Peyer's patch (tissue), 4 donors: ENCODE measurements at regions not wholly inside any gene's neighbourhood (a gene's known extent, or its start where the extent isn't known, plus 50 kb on each side); places are given as distances from the start of the nearest gene placed in this dataset.
"Not testable (repeated sequence)": the region's sequence is repeated elsewhere in the genome, so short reads cannot be mapped to it uniquely, and the experiment has no call there.

Experiments
- DNase-seq, 3 donors: peaks; one replicate each; pipeline ENCODE4 v3.0.0-alpha.2; 2017 to 2019
- H3K27ac ChIP-seq, 4 donors: fragments of 200-600 bp; sonication (generic); one replicate each; pipeline ENCODE4 v1.5.1; 2016 to 2019
- H3K27me3 ChIP-seq, 2 donors: fragments of 200-600 bp; sonication (generic); one replicate each; pipeline ENCODE4 v1.5.1; 2019
- H3K36me3 ChIP-seq, 3 donors: fragments of 200-600 bp; sonication (generic); one replicate each; pipeline ENCODE4 v1.5.1; 2016 to 2019
- H3K4me1 ChIP-seq, 4 donors: fragments of 200-600 bp; sonication (generic); one replicate each; pipeline ENCODE4 v1.5.1; 2016 to 2019
- H3K4me3 ChIP-seq, 4 donors: fragments of 200-600 bp; sonication (generic); 1 replicate in 3 of 4; 2 replicates in 1 of 4; pipeline ENCODE4 v1.5.1; 2016 to 2019; ENCODE audit warnings: mild to moderate bottlenecking in 1 of 4
- H3K9me3 ChIP-seq, 4 donors: fragments of 200-600 bp; sonication (generic); one replicate each; pipeline ENCODE4 v1.5.1; 2016 to 2019; ENCODE audit warnings: mild to moderate bottlenecking in 1 of 4
- POLR2A ChIP-seq, 2 donors: fragments of 450-650 bp; IDR thresholded peaks; one replicate each; pipeline ENCODE4 v1.5.1; 2017; ENCODE audit warnings: antibody characterized with exemption in 2 of 2, mild to moderate bottlenecking in 2 of 2, moderate library complexity in 2 of 2
- TF ChIP-seq, protein P1 (sequence below), 6 experiments: fragments of 450-650 bp in 4 of 6; fragments of 200-600 bp in 2 of 6; sonication (generic) in 1 of 6; IDR thresholded peaks; one replicate each; pipeline ENCODE4 v1.5.1; 2017 to 2019; ENCODE audit warnings: antibody characterized with exemption in 6 of 6, mild to moderate bottlenecking in 3 of 6, moderate library complexity in 1 of 6

DNA sequence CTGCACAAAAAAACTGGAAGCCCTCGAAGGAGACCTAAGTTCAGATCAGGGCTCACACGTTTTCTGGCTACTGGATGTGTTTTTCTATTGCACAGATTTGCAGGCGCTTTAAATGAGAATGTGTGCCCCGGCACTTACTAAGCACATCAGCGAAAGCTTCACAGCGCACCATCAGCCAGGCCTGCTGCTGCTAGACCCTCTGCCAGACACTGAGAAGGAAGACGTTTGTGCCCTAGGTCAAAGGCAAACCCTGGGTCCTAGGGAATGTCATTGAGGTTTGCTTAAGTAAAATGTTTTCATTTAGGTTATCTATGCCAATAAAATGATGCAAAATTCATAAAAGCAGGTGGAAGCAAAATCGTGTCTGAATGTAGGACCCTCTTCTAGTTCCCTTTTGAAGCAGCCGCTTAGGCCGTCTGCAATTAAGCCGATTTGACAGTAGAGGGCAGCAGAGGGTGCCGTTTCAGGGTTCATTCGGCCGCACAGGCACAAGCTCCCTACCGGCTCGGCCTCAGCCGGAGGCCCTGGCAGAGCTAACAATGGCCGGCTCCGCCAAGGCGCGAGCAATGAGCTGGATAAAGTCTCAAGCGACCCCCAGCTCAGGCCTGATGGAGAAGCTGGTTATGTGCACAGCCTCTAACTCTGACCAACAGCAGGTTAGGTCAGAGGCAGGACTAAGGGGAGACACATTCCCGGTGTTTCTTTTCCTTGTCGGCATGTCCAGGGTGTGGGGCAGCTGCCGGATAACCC lies 107.2 kb upstream of the FOXA2 start:
- TF ChIP-seq, protein P1, sequence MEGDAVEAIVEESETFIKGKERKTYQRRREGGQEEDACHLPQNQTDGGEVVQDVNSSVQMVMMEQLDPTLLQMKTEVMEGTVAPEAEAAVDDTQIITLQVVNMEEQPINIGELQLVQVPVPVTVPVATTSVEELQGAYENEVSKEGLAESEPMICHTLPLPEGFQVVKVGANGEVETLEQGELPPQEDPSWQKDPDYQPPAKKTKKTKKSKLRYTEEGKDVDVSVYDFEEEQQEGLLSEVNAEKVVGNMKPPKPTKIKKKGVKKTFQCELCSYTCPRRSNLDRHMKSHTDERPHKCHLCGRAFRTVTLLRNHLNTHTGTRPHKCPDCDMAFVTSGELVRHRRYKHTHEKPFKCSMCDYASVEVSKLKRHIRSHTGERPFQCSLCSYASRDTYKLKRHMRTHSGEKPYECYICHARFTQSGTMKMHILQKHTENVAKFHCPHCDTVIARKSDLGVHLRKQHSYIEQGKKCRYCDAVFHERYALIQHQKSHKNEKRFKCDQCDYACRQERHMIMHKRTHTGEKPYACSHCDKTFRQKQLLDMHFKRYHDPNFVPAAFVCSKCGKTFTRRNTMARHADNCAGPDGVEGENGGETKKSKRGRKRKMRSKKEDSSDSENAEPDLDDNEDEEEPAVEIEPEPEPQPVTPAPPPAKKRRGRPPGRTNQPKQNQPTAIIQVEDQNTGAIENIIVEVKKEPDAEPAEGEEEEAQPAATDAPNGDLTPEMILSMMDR (IDR thresholded peaks at IDR 0.05) = peak in 5 of 6 experiments; percentile 52 to 88 (median 83)
- no peak for TF ChIP-seq POLR2A (IDR thresholded peaks at IDR 0.05)
- DNase-seq = peak; percentile 27 to 80 (median 66)
- Histone ChIP-seq H3K36me3 (no peaks in the 10 kb centered on the region), H3K4me3 (no peak overlapping the region), H3K27ac (no peak overlapping the region), H3K27me3 (no peaks in the 10 kb centered on the region), H3K9me3 (no peaks in the 10 kb centered on the region), H3K4me1 (no peaks in the 10 kb centered on the region)

DNA sequence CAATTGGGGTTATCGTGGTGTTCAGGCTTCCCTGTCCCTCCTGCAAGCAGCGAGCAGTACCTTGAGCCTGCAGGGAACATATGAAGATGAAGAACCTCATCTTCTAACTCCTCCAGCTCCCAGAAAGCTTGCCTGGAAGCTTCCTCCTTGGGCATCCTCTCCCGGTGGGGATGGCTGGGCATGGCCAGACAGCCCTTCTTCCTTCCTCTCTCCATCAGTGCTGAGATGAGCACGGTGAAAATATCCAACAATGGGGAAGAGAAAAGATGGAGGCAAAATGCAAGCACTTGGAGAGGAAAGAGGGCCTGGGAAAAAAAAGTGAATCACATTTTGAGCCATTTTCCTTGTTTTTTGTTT lies 107.7 kb upstream of the FOXA2 start:
- H3K27ac ChIP-seq = no peak overlapping the region

DNA sequence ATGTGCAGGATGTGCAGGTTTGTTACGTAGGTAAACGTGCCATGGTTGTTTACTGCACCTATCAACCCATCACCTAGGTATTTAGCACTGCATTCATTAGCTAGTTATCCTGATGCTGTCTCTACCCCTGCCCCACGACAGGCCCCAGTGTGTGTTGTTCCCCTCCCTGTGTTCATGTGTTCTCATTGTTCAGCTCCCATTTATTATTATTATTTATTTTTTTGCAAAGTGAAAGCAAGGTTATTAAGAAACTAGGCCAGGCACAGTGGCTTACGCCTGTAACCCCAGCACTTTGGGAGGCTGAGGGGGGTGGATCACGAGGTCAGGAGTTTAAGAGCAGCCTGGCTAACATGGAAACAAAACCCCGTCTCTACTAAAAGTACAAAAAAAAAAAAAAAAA lies 108.2 kb upstream of the FOXA2 start:
- not testable (repeated sequence) for H3K36me3 ChIP-seq, DNase-seq, H3K4me3 ChIP-seq, H3K4me1 ChIP-seq, H3K27ac ChIP-seq, H3K9me3 ChIP-seq, H3K27me3 ChIP-seq

More for the DNA sequence above, 107.7 kb upstream of the FOXA2 start:
- DNase-seq = no peak
- Histone ChIP-seq H3K4me1 (no peaks in the 10 kb centered on the region), H3K9me3 (no peaks in the 10 kb centered on the region), H3K27me3 (no peaks in the 10 kb centered on the region), H3K4me3 (no peak overlapping the region), H3K36me3 (no peaks in the 10 kb centered on the region)
- TF ChIP-seq, protein P1 (IDR thresholded peaks at IDR 0.05) = no peak
- TF ChIP-seq POLR2A (IDR thresholded peaks at IDR 0.05) = no peak

DNA sequence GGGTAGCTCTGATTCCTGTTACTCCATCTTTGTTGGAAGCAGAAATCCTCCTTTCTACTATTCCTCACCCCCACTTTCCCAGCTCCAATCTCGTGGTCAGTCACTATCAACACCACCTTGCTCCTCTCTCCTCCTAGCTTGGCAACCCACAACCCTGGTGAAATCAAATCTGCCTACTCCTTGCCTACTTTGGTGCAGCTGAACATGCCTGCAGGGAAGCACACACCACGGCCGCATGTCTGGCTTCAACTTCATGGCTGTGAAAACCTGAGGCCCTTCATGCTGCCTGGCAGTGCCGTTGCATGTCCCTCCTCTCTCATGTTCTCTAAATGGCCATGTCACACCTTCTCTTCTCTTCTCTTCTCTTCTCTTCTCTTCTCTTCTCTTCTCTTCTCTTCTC lies 112.4 kb upstream of the FOXA2 start:
- TF ChIP-seq, protein P1 (IDR thresholded peaks at IDR 0.05) = no peak
- no peak for TF ChIP-seq POLR2A (IDR thresholded peaks at IDR 0.05)

DNA sequence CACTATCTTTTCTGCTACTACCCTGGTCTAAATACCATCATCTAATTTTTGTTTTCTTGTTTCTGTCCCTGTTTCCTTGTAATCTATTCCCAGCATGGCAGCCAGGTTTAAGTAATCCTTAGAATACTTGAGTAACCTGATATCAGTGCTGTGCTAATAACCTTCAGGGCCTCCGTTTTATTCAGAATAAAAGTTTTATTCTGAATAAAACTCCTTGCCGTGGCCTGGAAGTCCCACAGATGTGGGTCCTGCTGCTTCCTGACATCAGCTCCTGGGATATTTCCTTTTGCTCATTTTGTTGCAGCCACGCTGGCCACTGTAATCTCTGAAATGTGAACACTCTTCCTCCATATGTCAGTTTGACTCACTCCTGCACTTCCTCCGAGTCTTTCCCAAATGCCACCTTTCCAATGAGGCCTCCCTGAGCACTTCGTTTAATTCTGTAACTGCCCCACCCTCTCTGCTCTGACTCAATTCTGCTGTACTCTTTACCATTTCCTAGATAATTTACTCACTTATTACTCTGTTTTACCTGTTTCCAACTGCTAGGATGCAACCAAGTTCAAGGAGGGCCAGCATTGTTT lies 114.0 kb upstream of the FOXA2 start:
- Histone ChIP-seq H3K4me1 (no peaks in the 10 kb centered on the region), H3K9me3 (no peaks in the 10 kb centered on the region), H3K36me3 (no peaks in the 10 kb centered on the region), H3K27me3 (no peaks in the 10 kb centered on the region), H3K4me3 (no peak overlapping the region), H3K27ac (no peak overlapping the region)
- no peak for DNase-seq
- no peak for TF ChIP-seq POLR2A (IDR thresholded peaks at IDR 0.05)
- TF ChIP-seq, protein P1 (IDR thresholded peaks at IDR 0.05) = no peak

More for the DNA sequence above, 112.4 kb upstream of the FOXA2 start:
- Histone ChIP-seq H3K36me3 (no peaks in the 10 kb centered on the region), H3K9me3 (no peaks in the 10 kb centered on the region), H3K4me1 (no peaks in the 10 kb centered on the region), H3K27me3 (no peaks in the 10 kb centered on the region), H3K4me3 (no peak overlapping the region), H3K27ac (no peak overlapping the region)
- no peak for DNase-seq

DNA sequence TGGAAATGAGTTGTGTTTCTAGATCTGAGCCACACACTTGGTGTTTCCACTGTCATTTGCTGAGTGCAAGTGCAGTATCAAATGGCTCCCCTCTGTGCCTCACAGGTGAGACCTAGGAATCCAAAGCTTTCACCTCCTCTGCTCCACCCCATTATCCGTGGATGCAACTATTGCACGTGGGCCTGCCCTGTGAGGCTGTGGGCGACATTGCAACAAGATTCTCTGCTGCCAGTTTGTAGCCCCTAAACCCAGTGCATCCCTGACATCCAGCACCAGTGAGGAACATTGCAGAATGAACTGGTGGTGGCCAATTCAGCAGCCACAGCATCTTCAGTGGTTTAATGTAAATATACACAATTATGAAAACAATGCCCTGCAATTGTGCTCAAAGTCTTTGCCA lies 115.0 kb upstream of the FOXA2 start:
- Histone ChIP-seq H3K36me3 (no peaks in the 10 kb centered on the region), H3K27ac (no peak overlapping the region), H3K4me3 (no peak overlapping the region), H3K27me3 (no peaks in the 10 kb centered on the region), H3K4me1 (no peaks in the 10 kb centered on the region), H3K9me3 (no peaks in the 10 kb centered on the region)
- TF ChIP-seq, protein P1 (IDR thresholded peaks at IDR 0.05) = no peak
- no peak for TF ChIP-seq POLR2A (IDR thresholded peaks at IDR 0.05)
- DNase-seq = no peak
